HG03575 (cell line): ENCODE measurements at regions not wholly inside any gene's neighbourhood (a gene's known extent, or its start where the extent isn't known, plus 50 kb on each side); places are given as distances from the start of the nearest gene placed in this dataset.
"Not testable (repeated sequence)": the region's sequence is repeated elsewhere in the genome, so short reads cannot be mapped to it uniquely, and the experiment has no call there.

Source experiments
- ATAC-seq: cut with Tn5 transposase; IDR thresholded peaks from one replicate; pipeline ENCODE4 v1.9.1; 2021; ENCODE audit not compliant: unreplicated experiment, insufficient number of reproducible peaks, low FRiP score; ENCODE audit errors: extremely low read depth

DNA sequence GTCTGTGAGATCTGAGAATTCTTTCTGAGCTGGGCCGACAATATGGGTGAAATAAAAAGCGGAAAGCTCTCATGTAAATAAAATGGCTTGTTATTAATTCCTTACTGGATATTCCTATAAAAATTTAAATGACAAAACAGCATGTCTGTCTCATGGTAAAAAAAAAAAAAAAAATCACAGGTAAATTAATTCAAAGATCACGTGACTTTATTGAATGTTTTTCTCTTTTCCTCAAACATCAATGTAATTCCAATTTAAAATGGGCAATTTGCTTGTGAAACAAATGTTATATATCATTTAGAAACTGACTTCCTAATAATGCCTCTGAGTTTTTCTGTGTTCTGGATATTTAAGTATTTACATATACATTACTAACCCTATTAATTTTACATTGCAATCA lies 280.3 kb downstream of the NR2F2 start:
- no peak for ATAC-seq

DNA sequence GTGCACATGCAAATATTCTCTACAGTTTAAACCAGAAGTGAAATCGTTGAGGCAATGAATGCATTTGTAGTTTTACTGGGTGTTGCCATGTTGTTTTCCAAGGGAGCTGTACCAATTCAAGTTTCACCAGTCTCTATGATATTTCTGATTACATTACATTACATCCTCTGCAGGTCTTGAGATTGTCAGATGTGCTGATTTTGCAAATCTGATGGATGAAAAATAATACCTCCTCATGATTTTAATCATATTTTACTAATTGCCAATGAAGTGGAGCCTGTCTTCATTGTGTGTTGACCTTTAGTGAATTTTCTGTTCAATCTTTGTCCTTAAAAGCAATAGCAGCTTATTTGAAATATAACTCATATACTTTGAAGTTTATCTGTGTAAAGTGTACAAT lies 282.4 kb downstream of the NR2F2 start:
- no peak for ATAC-seq

DNA sequence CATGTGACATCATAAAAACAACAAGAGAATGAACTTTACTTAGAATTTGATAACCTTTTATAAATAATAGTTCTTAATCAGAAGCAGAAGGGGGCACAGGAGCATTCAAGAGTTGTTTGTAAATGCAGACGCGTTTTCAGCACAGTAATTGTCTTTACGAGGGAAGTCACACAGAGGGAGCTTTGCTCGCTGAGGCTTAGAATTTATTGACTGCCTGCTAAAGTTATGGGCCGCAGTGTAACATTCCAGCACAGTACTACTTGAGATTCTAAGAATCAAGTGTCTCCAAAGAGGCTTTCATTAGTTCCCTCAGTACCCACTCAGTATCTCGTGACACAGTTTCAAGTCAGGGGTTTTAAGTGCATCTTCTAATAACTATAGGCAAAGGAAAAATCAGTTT lies 288.7 kb downstream of the NR2F2 start:
- ATAC-seq = no peak

DNA sequence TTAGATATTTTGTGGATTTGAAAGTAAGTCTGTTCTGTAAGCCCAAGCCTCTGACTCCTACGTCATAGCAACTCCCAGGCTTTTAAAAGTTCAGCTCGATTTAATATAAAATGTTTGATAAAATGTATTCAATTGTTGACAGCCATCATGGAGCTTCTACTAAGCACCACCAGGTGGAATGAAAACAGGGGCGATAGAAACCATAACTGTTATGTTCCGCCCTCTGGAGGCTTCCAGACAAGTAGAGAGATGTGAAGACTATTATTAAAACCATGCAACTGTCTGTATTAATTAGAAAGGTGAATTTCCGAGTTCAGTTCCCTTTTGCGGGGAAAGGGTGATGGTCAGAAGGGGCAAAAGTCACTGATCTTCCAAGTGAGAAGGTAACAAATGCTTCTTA lies 292.2 kb downstream of the NR2F2 start:
- ATAC-seq = no peak

DNA sequence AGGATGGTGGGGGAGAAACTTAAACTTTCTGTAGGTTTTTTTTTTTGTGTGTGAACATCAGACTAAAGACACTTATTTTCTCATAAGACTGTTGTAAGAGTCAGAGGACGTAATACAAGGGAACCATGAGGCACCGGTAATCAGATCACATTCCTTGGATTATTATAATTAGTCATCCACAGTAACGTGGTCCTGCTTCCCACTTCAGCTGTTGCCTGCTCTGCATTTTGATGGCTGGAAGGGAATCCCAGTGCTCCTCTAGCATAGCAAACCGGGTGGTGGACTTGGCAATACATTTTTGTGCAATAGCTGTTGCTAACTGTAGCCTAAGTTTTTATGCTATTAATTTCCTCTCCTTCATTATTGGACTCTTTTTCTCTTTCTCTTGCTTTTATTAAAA lies 294.8 kb downstream of the NR2F2 start:
- ATAC-seq = no peak

DNA sequence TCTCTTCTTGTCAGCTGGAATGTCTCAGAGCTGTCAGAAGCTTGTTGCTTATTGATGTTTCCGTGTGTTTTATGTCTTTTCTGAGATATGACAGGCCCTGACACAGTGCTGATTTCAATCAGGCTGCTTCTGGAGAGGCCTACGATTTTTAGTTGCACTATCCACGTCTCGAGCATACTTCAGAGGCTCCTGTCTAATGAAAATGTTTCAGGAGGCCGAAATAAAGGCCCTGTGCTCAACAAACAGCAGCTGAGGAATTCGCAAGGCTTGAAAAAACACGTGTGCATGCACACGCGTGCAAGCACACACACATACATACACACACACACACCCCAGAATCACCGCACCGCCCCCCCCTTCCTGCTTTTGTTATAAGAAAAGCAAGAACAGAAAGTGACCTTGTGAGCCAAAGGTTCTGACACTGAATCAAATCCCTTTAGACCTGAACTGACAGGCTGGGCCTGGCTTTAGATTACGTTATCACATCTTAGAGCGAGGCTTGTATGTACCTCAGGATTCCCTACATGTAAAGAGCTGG lies 296.6 kb downstream of the NR2F2 start:
- ATAC-seq = no peak

DNA sequence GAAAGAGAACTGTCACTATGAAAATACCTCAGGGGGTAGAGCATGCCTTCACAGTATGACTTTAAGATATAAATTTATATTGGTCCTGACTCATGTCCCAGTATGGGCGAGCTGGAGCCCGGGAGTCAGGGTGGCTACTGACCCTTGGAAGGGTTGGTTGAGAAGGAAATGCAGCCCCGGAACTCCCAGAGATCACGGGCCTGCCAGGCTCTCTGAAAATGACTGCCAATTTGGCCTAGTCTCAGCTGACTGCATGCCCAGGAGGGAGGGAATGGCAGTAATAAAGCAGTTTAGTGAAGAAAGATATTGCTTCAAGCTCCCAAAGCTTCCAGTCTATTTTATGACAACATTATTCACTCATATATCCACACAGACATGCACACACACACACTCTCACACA lies 299.0 kb downstream of the NR2F2 start:
- ATAC-seq = no peak

DNA sequence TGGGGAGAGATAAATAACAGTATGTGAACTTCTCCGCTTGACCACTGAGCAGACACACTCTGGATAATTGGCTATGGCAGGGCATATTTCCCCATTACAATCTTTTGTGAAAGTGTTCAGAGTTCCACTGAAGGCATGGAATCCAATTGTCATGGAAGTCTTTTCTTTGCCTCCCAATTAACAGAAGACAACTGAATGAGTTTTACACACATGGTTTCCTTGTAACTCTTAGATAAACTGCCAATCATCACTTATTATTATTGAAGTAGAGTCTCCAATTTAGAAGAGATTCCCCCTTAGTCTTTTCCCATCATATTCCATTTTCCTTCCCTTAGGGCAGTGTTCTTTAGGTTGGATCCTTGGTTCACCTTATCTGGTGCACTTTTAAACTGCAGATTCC lies 308.3 kb downstream of the NR2F2 start:
- ATAC-seq = no peak

DNA sequence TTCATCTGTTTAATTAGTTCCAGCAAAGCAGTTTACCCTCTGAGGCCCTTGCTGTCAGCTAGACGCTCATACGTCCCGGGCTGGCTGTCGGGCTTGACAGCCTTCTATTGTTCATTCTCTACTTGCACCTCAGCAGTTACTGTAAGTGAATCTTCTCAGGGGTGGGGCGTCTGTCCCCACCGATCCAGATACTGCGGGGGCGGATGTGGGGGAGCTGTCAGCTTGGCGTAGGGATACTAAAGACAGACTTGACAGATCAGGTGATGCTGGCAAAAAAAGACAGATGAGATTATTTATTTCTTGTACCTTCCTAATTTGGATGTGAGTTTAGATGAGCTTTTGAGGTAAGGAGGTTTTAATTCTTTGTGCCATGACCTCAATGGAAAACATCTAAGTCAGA lies 315.3 kb downstream of the NR2F2 start:
- ATAC-seq = no peak

DNA sequence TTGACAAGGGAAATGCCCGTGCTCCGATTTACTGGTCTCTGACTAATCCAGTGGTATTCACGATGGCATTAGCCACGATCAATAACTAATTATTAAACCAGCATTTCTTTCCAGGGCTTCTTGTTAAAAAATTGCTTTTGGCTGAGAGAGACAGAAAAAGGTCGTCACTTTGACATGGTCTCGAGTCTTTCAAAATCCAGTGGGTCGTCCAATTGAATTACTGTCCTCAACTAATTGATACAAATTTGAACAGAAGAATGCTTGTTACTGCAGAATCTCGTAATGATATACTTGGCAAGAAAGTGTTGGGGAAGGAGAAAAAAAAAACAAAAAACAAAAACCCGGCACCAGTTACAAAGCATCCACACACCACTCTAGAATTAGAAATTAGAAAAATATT lies 318.4 kb downstream of the NR2F2 start:
- ATAC-seq = no peak

DNA sequence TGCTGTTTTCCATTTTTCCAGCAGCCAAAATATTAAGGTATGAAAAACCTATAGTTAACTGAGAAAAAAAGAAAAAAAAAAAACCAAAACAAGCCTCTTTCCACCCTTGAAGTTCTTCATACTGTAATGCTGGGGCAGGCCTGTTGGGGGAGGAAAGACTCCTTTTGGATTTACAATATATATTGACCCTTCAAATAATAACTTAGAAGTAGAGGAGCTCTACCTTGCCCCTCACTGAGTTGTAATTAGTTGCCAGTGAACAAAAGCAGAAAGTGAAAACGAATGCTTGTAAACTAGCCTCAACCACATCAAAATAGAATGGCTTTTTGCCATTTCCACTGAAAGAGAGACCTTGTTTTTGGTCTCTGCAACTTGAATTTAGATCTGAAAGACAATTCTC lies 326.6 kb downstream of the NR2F2 start:
- ATAC-seq = no peak

DNA sequence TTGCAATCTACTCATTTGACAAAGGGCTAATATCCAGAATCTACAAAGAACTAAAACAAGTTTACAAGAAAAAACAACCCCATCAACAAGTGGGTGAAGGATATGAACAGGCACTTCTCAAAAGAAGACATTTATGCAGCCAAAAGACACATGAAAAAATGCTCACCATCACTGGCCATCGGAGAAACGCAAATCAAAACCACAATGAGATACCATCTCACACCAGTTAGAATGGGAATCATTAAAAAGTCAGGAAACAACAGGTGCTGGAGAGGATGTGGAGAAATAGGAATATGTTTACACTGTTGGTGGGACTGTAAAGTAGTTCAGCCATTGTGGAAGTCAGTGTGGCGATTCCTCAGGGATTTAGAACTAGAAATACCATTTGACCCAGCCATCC lies 336.5 kb downstream of the NR2F2 start:
- ATAC-seq = not testable (repeated sequence)

DNA sequence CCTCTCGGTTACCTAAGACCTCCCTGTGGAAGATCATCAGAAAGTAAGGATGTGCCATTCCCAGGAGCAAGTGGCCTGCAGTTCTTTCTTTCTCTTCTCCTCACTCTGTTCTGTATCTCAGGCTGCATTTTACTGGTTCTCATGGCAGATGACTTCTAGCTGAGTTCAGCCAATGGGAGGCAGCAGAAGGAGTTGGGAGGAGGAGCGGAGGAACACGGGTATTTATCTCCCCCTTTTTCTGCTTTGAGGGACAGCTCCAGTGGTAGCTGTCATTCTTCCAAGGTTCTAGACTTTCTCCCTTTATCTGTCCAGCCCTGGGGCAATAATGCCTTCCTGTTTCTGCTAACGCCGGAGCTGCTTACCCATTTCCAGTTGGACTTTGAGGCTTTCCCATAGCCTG lies 339.9 kb downstream of the NR2F2 start:
- no peak for ATAC-seq

DNA sequence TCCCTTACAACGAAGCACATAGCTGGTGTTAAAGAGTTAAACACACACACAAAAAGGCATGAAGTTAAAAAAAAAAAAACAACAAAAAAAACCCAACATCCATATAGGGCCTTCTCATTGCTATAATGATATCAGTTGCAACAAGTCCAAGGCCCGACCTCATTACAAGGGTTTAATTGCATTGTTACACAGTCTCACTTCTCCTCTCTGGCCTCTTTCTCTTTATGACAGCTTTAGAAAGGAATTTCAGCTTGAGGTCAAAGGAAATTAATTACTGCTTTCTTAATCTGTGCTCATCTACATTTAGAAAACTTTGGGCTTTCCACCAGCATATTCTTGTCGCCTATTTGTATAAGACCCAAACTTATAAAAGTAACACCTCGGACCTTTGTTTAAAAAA lies 342.1 kb downstream of the NR2F2 start:
- no peak for ATAC-seq

DNA sequence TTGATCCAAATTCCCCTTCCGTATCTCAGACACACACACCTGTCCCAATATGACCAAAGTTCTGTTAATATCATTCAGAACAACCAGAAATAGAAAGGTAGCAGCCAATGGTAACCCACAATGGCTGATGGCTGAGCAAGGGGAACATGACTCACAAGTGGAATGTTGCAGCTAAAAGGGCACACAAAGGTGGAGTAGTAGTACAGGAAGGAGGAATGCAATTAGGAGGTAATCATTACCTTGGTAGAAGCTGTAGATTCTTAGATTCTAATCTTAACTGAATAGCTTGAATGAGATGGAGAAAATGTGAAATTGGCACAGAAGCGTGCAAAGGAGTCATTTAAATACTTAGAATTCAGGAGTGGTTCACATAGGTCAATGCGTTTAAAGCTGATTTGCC lies 347.9 kb downstream of the NR2F2 start:
- no peak for ATAC-seq

DNA sequence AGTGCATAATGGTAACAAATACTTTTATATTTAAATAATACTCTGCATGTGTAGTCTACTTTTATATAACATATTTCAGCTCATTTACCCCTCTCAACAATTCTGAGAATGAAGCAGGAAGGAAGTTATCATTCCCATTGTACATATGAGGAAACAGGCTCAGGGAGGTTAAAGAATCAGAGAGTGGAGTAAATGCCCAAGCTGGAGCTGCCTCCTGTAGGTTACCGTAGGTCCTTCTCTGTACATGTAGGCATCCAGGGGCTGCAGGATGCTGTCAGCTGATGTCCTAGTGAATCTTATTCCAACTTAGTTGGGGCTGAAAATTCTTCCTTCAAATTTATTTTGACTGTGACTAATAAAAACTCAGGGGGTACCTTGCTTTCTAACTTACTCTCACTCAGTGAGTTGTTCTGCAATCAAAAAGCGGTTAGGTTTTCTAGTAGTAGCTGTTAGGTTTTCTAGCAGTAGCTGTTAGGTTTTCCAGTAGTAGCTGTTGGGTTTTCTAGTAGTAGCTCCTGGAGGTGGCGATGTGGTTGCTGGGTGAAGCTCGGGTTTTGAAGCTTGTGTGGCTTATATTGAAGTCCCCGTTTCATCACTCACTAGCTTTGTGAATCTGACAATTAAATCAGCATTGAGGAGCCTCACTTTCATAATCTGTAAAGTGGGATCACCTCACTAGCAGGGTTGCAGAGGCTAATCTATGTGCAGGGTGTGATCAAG lies 357.0 kb downstream of the NR2F2 start:
- ATAC-seq = no peak

DNA sequence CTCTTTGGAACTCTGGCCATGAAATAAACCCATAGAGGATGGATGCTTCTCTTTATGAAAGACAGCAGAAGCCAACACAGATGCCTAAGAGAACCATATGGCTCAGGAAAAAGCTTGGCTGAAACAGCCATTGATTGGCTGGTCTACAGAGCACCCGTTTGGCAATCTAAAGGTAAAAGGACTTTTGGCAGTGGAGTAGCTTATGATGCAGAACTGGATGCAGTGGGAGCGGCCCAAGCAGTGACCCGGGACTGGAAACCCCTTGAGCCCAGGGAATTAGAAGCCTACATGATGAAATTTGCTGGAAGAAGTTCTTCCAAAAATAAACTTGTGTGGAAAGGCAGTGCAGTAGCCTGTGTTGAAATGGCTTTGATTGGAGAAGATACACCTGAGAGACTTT lies 360.2 kb downstream of the NR2F2 start:
- ATAC-seq = no peak

DNA sequence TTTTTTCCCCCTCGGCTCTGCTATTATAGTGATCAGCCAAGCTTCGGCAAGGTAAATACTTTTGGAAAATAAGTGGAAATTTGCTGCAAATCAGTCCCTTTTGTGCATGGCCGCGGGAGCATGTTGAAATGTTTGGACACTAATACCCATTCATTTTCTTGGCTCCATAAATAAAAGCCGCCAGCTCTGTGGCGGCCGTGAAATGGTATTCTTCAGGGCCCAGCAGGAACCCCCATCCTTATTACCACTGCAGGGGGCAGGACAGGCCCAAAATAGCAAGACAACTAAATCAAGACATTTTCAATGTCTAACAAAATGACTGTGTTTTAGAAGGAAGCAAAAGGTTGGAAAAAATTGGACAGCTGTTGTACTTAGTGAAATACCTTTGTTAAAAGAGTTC lies 362.3 kb downstream of the NR2F2 start:
- ATAC-seq = no peak

DNA sequence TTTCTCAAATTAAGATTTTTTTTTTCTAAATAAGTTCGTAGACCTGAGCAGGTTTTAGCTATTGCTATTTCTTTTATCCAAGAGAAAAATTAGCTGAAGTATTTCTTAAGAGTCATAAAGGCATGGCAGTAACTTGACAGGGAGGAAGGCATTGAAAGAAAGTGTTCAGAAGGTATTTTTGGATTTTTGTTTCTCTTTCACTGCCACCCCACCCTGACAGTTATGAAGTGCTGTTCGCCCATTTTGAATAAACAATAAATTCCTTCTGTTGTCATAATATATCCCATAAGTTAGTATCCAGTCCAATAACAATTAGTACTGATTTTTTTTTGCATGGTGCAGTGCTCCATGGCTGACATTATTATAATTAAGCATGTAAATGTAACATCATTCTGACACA lies 363.0 kb downstream of the NR2F2 start:
- no peak for ATAC-seq

DNA sequence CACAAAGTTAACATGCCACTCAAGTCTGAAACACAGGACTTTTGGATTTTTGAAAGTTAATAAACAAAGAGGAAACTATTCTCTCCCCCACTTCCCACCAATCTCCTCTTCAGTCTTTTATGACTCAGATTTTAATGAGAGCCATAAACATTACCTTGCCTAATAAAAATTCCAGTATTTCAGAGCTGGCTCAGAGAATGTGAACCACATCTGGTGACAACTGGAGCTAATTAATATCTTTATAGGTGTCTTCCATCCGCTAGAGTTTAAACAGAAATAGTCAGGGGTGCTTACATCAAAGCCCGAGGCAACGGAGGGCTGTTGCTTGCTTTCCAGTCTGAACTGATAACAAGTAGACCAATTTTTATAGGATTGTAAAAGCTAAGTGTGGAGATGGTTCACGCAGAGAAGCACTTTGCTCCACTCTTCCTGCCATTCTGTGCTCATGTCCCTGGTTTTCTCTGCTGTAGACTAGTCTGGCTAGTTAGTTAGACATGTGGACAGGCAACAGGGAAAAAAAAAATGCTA lies 363.6 kb downstream of the NR2F2 start:
- no peak for ATAC-seq

DNA sequence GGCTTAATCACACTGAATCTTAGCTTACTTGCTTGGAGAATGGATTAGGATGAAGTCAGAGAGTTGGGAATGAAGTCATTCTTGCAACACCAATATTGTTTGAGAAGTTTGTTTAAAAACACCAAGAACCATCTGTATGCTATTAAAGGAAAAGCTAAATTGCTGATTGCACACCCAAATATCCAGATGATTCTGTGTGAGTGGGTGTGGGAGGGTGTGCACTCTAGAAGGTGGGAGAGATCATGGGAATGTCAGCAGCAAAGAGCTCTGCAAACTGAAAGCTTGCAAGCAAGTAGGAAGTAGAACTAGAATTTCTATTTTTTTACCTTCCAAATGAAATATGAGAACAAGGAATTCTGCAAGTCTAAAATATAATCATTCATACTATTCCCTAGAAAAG lies 364.9 kb downstream of the NR2F2 start:
- ATAC-seq = no peak
